H54 (cell line): ENCODE measurements at regions not wholly inside any gene's neighbourhood (a gene's known extent, or its start where the extent isn't known, plus 50 kb on each side); places are given as distances from the start of the nearest gene placed in this dataset.

Experiments
- DNase-seq: peaks from one replicate; pipeline ENCODE4 v3.0.0; 2011; ENCODE audit warnings: low spot score, mixed read lengths; ENCODE audit not compliant: insufficient read length
- FAIRE-seq: peaks from 3 replicates; lab custom pipeline; 2011; peaks lifted over from hg19 to GRCh38; lab: Jason Lieb, UNC
- POLR2A ChIP-seq: IDR thresholded peaks from 2 replicates; pipeline ENCODE4 v1.6.1; 2011; ENCODE audit warnings: low read depth, mild to moderate bottlenecking, low read length

DNA sequence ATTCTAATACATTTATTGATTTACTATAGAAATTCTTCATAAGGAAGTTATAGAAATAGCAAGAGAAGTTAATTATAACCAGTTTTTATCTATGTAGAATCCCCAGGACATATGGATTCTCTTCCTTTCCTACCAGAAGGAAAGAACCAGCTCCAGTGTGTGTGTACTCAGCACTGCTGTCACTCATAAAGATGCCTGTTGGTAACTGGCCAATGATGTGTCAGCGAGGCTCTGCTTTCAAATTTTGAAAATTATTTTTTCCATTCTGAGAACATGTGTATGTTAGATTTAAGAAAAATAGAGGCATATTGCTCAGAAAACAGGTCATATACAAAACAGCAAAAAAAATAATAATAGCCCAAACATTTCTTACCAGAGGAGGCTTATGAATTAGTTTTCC, 814.8 kb upstream of the IGFBP7 start:
- DNase-seq (no peak), FAIRE-seq (no peak)
- TF ChIP-seq POLR2A, result no peak

DNA sequence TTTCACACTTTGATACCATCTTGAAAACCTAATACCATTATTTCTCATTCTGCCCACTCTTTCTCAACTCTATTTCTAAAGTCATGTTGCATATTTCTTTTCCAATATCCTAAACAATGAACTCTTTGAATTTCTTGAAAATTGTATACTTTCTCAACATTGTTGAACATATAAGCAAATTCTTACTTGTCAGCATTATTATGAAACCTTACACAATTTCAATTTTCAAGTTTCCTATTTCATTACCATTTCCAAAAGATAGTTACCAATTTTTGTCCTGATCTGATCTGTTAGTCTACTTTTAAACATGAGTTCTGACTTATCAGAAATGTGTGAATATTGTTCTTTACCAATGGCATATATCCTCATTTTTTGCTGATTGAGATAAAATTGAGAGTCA, 806.3 kb upstream of the IGFBP7 start:
- DNase-seq, result no peak
- no peak for TF ChIP-seq POLR2A

DNA sequence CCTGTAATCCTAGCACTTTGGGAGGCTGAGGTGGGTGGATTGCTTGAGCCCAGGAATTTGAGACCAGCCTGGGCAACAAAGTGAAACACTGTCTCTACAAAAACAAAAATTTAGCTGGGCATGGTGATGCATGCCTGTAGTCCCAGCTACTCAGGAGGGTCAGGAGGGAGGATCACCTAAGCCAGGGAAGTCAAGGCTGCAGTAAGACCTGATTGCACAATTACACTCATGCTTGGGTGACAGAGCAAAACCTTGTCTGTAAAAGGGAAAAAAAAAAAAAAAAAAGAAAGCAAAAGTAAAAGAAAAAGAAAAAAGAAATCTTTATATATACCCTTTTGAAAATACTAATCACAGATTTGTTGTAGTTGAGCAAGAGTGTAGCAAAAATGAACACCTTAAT, 801.0 kb upstream of the IGFBP7 start:
- TF ChIP-seq POLR2A, result no peak
- FAIRE-seq (no peak), DNase-seq (no peak)

More for the DNA sequence above, 806.3 kb upstream of the IGFBP7 start:
- FAIRE-seq, result no peak

DNA sequence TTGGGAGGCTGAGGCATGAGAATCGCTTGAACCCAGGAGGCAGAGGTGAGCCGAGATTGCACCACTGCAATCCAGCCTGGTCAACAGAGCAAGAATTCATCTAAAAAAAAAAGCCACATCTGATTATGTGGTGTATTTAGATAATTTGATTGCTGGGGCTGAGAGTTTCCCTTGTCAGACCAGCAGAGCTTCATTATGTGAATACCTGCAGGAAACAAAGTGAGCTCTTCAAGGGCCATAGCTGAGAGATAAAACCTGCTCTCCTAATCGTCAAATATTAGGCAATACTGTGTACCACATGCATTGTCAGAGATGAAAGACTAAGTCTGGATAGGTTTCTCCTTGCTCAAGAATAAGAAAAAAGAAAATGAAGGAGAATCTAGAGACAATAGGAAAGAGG, 800.0 kb upstream of the IGFBP7 start:
- FAIRE-seq, result no peak

DNA sequence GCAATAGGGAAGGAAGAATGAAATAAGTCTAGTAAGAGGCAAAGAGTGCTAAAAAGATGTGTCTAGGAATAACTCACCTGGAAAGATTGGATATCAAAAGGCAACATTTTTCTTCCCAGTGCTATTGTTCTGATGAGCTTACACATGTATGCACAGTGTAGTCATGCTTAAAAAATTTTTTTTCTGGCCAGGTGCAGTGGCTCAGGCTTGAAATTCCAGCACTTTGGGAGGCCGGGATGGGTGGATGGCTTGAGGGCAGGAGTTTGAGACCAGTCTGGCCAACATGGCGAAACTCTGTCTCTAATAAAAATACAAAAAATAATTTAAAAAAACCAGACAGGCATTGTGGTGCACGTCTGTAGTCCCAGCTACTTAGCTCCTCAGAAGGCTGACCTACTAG, 795.8 kb upstream of the IGFBP7 start:
- DNase-seq (no peak), FAIRE-seq (no peak)
- TF ChIP-seq POLR2A, result no peak

More for the DNA sequence above, 800.0 kb upstream of the IGFBP7 start:
- DNase-seq, result no peak
- no peak for TF ChIP-seq POLR2A

DNA sequence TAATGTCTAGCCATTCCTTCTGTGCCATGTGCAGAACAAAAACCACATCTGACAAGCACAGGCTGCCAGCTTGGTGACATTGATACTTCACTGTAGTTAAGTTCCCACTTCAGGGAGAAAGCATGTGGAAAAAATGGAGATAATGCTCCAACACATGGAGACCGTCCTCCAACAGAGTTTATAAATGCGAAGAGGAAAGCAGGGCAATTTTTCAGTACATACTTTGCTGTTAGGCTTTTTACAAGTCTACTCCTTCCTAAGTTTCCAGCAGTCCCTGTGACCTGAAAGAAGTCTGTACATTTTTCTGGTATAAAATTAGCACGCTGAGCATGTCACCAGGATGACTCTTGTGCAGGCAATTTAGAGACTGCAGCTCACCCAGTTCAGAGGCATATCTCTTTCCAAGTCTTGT, 766.9 kb upstream of the IGFBP7 start:
- no peak for FAIRE-seq
- no peak for TF ChIP-seq POLR2A
- DNase-seq, result no peak

DNA sequence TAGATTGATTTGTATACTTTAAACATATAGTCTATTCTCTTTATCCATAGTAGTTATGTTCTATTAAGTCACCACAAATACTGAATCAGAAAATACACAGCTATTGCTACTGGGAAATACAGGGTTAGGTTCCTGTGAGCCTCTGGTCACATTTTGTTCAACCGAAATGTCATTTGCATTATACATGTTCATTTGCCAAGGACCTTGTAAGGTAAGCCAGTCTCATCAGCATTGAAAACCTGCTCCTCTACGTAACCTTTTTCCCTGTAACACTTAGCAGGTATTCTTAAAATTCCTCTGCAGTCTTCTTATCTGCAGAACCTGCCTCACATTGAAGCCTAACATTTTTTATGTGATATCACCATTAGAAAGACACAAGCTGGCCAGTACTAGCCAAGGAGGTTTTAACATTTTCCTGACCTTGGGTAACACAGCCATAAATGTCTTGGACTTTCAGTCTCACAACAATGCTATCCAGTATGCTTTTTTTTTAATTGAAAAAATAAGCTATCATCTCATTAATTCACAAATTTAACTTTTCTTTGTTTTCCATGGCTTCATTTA, 765.7 kb upstream of the IGFBP7 start:
- FAIRE-seq, result no peak
- TF ChIP-seq POLR2A, result no peak

DNA sequence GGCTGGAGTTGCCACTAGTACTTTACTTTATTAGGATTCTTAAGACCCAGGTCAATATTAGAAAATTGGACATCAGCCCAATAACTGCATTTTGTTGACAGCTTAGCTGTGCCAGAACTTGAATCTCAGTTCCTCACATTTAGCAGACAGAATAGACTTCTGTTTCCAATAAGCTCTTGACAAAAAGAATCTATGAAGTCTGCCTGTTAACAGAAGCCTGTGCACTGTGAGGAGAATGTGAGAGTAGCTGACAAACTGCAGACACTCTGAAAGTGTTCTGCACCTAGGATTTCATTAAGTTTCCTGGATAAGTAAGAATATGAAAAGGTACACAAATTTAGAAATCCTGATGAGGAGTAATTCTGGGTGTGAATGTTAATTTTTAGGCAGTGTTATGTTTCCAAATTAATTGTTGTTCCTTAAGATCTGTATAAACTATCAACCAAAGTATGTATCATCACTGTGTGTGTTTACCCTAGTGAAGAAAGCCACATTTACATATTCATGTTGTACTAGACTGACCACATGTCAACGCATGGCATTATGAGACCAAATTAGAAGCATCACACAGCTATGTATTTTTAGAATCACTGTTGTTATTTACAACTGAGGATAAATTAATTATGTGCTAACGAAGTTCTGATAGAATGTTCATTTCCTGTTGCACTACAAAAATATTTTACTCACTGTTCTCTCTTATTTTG, 756.4 kb upstream of the IGFBP7 start:
- DNase-seq, result no peak
- TF ChIP-seq POLR2A, result no peak
- FAIRE-seq, result no peak

More for the DNA sequence above, 765.7 kb upstream of the IGFBP7 start:
- no peak for DNase-seq

DNA sequence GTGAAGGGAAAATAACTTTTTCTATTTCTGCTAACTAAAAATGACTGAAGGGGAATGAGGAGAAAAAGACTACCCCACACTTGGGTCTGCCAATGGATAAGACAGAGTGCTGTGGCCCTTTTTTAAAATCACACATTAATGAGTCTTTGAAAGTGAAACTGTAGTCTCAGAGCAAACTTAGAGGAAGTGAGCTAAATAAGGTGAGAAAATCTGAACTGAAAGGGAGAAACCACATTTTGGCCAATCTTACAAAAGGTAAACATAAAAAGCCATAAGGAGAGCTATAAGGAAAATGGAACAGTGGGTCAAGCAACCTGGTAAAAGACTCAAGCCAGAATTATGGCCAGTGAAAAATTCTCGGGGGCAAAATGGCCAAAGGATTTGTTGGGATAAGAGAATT, 755.1 kb upstream of the IGFBP7 start:
- no peak for FAIRE-seq
- no peak for DNase-seq
- TF ChIP-seq POLR2A, result no peak

DNA sequence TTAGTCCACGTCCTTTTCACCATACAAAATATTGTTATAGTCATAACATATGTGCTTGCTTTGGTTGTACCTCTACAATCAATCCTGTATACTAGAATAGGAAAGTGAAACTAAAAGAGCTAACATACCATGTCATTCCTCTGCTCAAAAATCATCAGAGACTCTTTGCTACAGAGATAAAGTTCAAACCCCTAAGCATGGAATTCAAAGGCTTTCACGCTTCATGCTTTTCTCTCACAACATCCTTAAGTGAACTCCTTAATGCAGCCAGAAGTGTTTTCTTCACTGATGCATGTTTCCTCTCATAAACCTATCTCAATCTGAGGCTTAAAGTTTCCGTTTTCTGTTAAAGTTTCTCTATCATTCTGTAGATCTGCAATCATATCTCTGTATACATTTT, 744.6 kb upstream of the IGFBP7 start:
- FAIRE-seq, result no peak
- no peak for DNase-seq
- TF ChIP-seq POLR2A, result no peak

DNA sequence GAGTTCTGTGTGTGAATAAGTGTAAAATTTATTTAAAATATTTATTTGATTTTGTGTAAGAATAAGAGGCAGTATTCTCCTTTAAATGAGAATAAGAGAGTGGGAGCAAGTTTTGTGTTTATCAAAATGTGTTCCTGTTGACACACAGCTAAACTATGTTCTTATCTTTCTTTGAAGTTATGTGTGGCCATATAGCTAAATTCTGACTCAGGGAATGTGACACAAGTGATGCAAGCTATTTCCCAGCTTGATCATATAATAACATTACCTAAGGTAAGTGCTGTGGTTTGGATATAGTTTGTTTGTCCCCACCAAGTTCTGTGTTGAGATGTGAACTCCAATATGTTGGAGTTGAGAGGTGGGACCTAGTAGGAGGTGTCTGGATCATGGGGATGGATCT, 740.0 kb upstream of the IGFBP7 start:
- TF ChIP-seq POLR2A, result no peak
- FAIRE-seq (no peak), DNase-seq (no peak)

DNA sequence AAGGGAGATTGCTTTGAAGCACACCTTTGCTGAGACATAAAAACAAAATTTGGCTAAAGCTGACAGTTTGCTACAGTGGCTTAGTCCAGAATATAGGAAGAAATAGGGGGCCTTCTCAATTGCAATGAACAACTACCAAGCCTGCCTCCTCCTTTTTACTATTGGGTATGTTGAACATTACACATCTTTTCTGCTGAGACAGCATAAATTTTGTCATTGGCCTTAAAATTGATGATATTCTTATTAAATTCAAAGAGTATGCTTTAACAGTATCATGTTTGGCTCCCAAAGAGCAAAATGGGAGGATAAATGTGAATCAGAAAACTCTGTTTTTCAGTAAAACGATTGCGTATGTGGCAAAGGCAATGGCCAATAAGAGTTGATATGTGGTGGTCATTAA, 721.9 kb upstream of the IGFBP7 start:
- DNase-seq (no peak), FAIRE-seq (no peak)
- no peak for TF ChIP-seq POLR2A

DNA sequence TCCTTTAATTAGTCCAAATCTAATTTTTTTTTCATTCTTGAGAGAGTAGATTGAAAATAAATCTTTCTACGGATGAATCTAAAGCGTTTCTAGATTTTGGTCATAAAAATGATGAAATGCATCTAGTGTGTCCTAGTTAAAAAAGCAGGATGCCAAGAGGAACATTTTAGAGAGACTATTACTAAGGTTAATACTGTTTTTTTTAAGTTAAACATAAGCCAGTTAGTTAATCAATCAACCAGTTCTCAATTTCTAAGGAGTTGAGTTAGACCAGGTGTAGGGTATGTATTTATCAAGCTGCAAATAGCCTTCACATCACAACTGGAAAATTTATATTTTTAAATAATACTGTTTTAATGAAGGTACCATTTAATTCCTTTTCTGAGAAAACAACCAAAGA, 679.5 kb upstream of the IGFBP7 start:
- no peak for TF ChIP-seq POLR2A
- DNase-seq (no peak), FAIRE-seq (no peak)

DNA sequence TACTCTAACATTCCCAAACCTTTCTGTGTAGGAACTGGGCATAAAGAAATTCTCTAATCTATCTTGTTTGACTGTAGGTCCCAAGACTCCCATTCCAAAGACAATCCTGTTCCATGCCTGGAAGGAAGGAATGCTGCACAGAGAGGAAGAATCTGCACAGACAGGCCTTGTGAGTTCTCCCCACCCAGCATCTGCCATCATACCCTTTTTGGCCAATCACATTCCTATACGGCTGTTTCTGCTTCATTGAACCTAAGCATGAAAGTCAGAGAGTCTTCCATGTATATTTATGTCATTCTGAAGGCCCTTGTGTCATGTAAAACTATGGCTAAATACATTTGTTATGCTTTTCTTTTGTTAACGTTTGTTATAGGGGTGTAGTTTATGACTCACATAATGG, 667.7 kb upstream of the IGFBP7 start:
- DNase-seq (no peak), FAIRE-seq (no peak)
- TF ChIP-seq POLR2A, result no peak

DNA sequence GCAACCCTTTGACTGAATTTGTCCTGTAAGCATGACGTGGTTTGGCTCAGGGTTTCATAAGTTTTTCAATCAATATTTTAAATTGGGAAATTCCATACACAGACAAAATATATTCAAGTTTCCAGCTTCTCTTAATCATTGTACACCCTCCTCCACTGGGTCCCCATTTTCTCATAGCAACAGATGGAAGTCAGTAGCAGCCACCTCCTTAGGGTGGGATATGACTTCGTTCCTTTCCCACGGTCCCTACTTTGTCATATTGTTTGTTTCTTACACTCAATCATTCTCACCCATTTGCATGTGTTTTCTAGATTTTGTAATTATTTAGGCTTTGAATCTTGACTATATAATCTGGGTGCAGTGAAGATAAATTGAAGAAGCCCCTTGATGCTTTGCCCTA, 664.5 kb upstream of the IGFBP7 start:
- no peak for FAIRE-seq
- no peak for DNase-seq

More for the DNA sequence above, 664.5 kb upstream of the IGFBP7 start:
- TF ChIP-seq POLR2A, result no peak
